HEK293T (cell line): ENCODE measurements at regions not wholly inside any gene's neighbourhood (a gene's known extent, or its start where the extent isn't known, plus 50 kb on each side); places are given as distances from the start of the nearest gene placed in this dataset.

ENCODE experiments used
- ARNT ChIP-seq: fragments of 450-650 bp; IDR thresholded peaks from 2 replicates; pipeline ENCODE4 v1.6.1; 2017; ENCODE audit warnings: mild to moderate bottlenecking
- BHLHE40 ChIP-seq: fragments of 450-650 bp; IDR thresholded peaks from 2 replicates; pipeline ENCODE4 v1.6.1; 2016; ENCODE audit warnings: mild to moderate bottlenecking, moderate library complexity, borderline replicate concordance
- CTBP1 ChIP-seq: fragments of 450-650 bp; IDR thresholded peaks from 2 replicates; pipeline ENCODE4 v1.6.1; 2016; ENCODE audit warnings: borderline replicate concordance
- FOXM1 ChIP-seq: fragments of 450-650 bp; IDR thresholded peaks from 2 replicates; pipeline ENCODE4 v1.6.1; 2017; ENCODE audit warnings: mild to moderate bottlenecking, borderline replicate concordance
- HDGF ChIP-seq: fragments of 450-650 bp; IDR thresholded peaks from 2 replicates; pipeline ENCODE4 v1.6.1; 2017; ENCODE audit warnings: antibody characterized with exemption, borderline replicate concordance
- L3MBTL2 ChIP-seq: fragments of 450-650 bp; conservative IDR thresholded peaks from 2 replicates; pipeline ENCODE4 v1.6.1; 2016; ENCODE audit warnings: mild to moderate bottlenecking
- LEF1 ChIP-seq: fragments of 450-650 bp; IDR thresholded peaks from 2 replicates; pipeline ENCODE4 v1.6.1; 2017; ENCODE audit warnings: mild to moderate bottlenecking, borderline replicate concordance
- NFRKB ChIP-seq: fragments of 450-650 bp; IDR thresholded peaks from 2 replicates; pipeline ENCODE4 v1.6.1; 2016; ENCODE audit warnings: mild to moderate bottlenecking, moderate library complexity
- SP1 ChIP-seq: fragments of 450-650 bp; IDR thresholded peaks from 2 replicates; pipeline ENCODE4 v1.6.1; 2017
- ZNF384 ChIP-seq: fragments of 450-650 bp; IDR thresholded peaks from 2 replicates; pipeline ENCODE4 v1.6.1; 2016

DNA sequence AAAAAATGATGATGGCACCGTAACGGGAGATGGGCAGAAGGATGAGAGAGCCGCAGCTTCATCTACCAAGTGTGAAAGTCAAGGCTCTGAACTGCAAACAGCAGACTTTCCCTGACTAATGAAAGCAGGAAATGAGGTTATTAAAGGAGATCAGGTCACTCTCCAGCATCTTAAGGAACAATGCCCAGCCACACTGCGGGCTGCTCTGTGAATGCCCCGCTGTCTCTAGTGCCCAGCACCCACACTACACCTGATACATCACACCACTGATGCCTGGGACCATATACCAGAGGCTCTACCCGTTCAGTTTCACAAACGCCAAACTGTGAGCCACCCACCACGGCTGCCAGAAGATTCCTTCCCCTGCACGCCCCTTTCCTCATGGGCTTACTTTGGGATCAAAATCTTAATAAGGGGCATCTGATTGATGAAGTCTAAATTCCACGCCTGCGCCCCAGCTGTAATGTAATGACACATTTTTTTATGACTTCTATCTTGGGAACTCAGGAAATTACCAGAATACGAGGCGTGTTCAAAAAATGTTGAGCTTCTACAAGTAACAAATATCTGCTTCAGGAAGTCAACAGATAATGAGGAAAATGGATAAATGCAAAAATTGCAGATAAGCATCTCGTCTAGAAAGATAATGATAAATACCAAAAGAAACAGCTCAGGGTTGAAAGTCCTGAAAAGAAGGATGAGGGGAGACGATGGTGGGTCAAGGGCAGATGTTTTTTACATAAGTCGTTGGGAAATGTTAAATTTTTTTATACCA is 72.0 kb downstream of the MIS18A start:
- TF ChIP-seq FOXM1, result no peak
- TF ChIP-seq HDGF, result no peak
- TF ChIP-seq CTBP1, result no peak
- TF ChIP-seq BHLHE40, result no peak
- no peak for TF ChIP-seq ARNT
- TF ChIP-seq L3MBTL2, result no peak
- TF ChIP-seq SP1, result no peak
- TF ChIP-seq ZNF384, result no peak
- TF ChIP-seq LEF1, result no peak
- no peak for TF ChIP-seq NFRKB
